Ishikawa (cell line): ENCODE measurements at regions not wholly inside any gene's neighbourhood (a gene's known extent, or its start where the extent isn't known, plus 50 kb on each side); places are given as distances from the start of the nearest gene placed in this dataset.

Experiments used
- CEBPB ChIP-seq: IDR thresholded peaks from 2 replicates; pipeline ENCODE4 v1.6.1; 2012
- CREB1 ChIP-seq: IDR thresholded peaks from 2 replicates; pipeline ENCODE4 v1.6.1; 2012; ENCODE audit warnings: low read depth
- EGR1 ChIP-seq: IDR thresholded peaks from 2 replicates; pipeline ENCODE4 v1.6.1; 2012
- EP300 ChIP-seq: IDR thresholded peaks from 2 replicates; pipeline ENCODE4 v1.6.1; 2012; ENCODE audit warnings: borderline replicate concordance
- FOXM1 ChIP-seq: IDR thresholded peaks from 2 replicates; pipeline ENCODE4 v1.6.1; 2012; ENCODE audit warnings: low read depth, borderline replicate concordance
- NFIC ChIP-seq: IDR thresholded peaks from 2 replicates; pipeline ENCODE4 v1.6.1; 2012
- RAD21 ChIP-seq: IDR thresholded peaks from 2 replicates; pipeline ENCODE4 v1.6.1; 2012; ENCODE audit warnings: low read depth
- TAF1 ChIP-seq: IDR thresholded peaks from 2 replicates; pipeline ENCODE4 v1.6.1; 2012; ENCODE audit warnings: low read depth, mild to moderate bottlenecking
- TCF12 ChIP-seq: IDR thresholded peaks from 2 replicates; pipeline ENCODE4 v1.6.1; 2012; ENCODE audit warnings: low read depth
- TEAD4 ChIP-seq: IDR thresholded peaks from 2 replicates; pipeline ENCODE4 v1.6.1; 2012
- USF1 ChIP-seq: IDR thresholded peaks from 2 replicates; pipeline ENCODE4 v1.6.1; 2012
- YY1 ChIP-seq: IDR thresholded peaks from 2 replicates; pipeline ENCODE4 v1.6.1; 2012; ENCODE audit warnings: low read depth
- ZBTB7A ChIP-seq: IDR thresholded peaks from 2 replicates; pipeline ENCODE4 v1.6.1; 2012; ENCODE audit warnings: low read depth
- TF ChIP-seq, protein P1 (sequence below): IDR thresholded peaks from 2 replicates; pipeline ENCODE4 v1.6.1; 2012; ENCODE audit warnings: low read depth, mild to moderate bottlenecking
- TF ChIP-seq, protein P2 (sequence below): IDR thresholded peaks from 2 replicates; pipeline ENCODE4 v1.6.1; 2012

GRCh38 chr15:87713475-87713879 is 543.1 kb downstream of the NTRK3 start:
- no peak for TF ChIP-seq EP300
- no peak for TF ChIP-seq TEAD4
- TF ChIP-seq, protein P1, sequence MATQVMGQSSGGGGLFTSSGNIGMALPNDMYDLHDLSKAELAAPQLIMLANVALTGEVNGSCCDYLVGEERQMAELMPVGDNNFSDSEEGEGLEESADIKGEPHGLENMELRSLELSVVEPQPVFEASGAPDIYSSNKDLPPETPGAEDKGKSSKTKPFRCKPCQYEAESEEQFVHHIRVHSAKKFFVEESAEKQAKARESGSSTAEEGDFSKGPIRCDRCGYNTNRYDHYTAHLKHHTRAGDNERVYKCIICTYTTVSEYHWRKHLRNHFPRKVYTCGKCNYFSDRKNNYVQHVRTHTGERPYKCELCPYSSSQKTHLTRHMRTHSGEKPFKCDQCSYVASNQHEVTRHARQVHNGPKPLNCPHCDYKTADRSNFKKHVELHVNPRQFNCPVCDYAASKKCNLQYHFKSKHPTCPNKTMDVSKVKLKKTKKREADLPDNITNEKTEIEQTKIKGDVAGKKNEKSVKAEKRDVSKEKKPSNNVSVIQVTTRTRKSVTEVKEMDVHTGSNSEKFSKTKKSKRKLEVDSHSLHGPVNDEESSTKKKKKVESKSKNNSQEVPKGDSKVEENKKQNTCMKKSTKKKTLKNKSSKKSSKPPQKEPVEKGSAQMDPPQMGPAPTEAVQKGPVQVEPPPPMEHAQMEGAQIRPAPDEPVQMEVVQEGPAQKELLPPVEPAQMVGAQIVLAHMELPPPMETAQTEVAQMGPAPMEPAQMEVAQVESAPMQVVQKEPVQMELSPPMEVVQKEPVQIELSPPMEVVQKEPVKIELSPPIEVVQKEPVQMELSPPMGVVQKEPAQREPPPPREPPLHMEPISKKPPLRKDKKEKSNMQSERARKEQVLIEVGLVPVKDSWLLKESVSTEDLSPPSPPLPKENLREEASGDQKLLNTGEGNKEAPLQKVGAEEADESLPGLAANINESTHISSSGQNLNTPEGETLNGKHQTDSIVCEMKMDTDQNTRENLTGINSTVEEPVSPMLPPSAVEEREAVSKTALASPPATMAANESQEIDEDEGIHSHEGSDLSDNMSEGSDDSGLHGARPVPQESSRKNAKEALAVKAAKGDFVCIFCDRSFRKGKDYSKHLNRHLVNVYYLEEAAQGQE = no peak
- TF ChIP-seq RAD21 = no peak
- TF ChIP-seq CEBPB = no peak
- TF ChIP-seq CREB1 = no peak
- TF ChIP-seq TAF1 = no peak
- no peak for TF ChIP-seq TCF12
- TF ChIP-seq EGR1 = no peak

GRCh38 chr15:87712211-87712610 is 544.3 kb downstream of the NTRK3 start:
- no peak for TF ChIP-seq TCF12
- TF ChIP-seq EGR1 = no peak
- no peak for TF ChIP-seq NFIC
- no peak for TF ChIP-seq TAF1
- TF ChIP-seq, protein P2, sequence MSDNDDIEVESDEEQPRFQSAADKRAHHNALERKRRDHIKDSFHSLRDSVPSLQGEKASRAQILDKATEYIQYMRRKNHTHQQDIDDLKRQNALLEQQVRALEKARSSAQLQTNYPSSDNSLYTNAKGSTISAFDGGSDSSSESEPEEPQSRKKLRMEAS = no peak
- TF ChIP-seq ZBTB7A = no peak
- TF ChIP-seq RAD21 = no peak
- TF ChIP-seq TEAD4 = no peak

- no peak for TF ChIP-seq YY1
Measured at GRCh38 chr15:87711026-87711425, 545.5 kb downstream of the NTRK3 start.

- TF ChIP-seq CREB1 = no peak
- TF ChIP-seq, protein P2 = no peak
- TF ChIP-seq EGR1 = no peak
- no peak for TF ChIP-seq ZBTB7A
- no peak for TF ChIP-seq NFIC
- no peak for TF ChIP-seq RAD21
- no peak for TF ChIP-seq USF1
- TF ChIP-seq CEBPB = no peak
- TF ChIP-seq YY1 = no peak
Measured at GRCh38 chr15:87710406-87710805, 546.1 kb downstream of the NTRK3 start.

GRCh38 chr15:87707566-87708130 is 548.9 kb downstream of the NTRK3 start:
- TF ChIP-seq EGR1 (no peak), FOXM1 (no peak), TAF1 (no peak), TCF12 (no peak), YY1 (no peak), RAD21 (no peak), EP300 (no peak)
- TF ChIP-seq, protein P2 = no peak

DNA sequence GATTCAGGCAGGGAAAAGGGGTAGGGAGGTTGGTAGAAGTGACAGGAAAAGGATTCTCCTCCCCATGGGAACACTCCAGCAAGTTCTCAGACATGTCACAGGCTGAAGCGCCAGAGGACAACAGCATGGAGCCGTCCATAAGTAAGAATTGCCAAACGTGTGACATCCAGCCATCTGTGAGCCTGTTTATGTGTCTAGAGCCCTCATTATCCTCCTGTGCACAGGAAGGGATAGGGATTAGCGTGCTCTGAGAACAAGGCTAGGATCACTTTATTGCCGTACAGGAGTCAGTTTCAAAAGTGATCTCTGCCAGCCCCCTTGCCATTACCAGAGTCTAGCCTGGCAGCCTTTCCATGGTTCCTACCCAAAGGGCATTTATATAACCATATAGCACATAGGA is 549.5 kb downstream of the NTRK3 start:
- TF ChIP-seq TEAD4 (no peak), YY1 (no peak), TAF1 (no peak), RAD21 (no peak), ZBTB7A (no peak)
- TF ChIP-seq, protein P2 = no peak

DNA sequence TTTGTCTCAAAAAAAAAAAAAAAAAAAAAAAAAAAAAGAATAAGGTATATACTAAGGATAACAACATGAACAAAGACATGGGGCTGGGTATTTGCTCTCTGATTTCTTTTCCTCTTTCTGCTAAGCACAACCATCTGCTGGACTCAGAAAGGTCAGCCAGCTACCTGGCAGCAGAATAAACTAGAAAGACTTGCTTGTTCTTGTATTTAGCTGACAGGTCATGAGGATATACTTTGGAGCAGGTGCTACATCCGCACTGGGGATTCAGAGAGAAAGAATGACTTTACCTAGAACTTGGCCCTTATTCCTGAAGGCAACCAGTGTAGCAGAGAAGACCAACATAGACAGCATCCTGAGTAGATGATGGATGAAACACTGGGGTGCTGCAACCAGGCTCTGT is 550.5 kb downstream of the NTRK3 start:
- TF ChIP-seq RAD21 (no peak), TEAD4 (no peak), FOXM1 (no peak), NFIC (no peak), EGR1 (no peak), TCF12 (no peak), YY1 (no peak), CREB1 (no peak), USF1 (no peak), EP300 (no peak), TAF1 (no peak), CEBPB (no peak), ZBTB7A (no peak)
- TF ChIP-seq, protein P1 = no peak
- TF ChIP-seq, protein P2 = no peak
